Ovary (tissue), 3 donors: ENCODE measurements at regions not wholly inside any gene's neighbourhood (a gene's known extent, or its start where the extent isn't known, plus 50 kb on each side); places are given as distances from the start of the nearest gene placed in this dataset.

Experiments used
- CTCF ChIP-seq, 3 donors: fragments of 450-650 bp in 2 of 3; fragments of 200-600 bp in 1 of 3; IDR thresholded peaks; one replicate each; pipeline versions ENCODE4 v1.5.1 to v1.8.0; 2016 to 2022; ENCODE audit warnings: antibody characterized with exemption in 3 of 3, mild to moderate bottlenecking in 1 of 3
- POLR2A ChIP-seq: fragments of 450-650 bp; IDR thresholded peaks from one replicate; pipeline ENCODE4 v1.6.1; 2017; ENCODE audit warnings: antibody characterized with exemption, mild to moderate bottlenecking, moderate library complexity
- donor health status: DM: no; HTN: no; CAD: no.

DNA sequence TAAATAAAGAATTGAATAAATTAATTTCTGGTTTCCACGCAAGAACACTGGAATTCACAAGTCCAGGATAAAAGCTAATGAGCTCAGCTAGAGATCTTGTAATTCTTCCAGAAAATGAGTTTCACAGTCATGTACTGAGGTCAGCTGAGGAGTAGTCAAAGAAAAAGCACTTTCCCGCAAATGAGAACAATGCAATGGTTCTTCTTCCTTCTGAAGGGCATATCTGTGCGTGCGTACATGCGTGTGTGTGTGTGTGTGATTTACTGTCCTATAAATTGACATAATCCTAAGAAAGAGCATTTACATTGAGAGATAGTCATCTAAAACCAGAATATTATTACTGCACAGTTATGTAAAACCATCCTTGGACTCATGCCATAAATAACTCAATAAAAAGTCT lies 968.9 kb upstream of the EYS start:
- TF ChIP-seq CTCF (IDR thresholded peaks at IDR 0.05) (no peak), POLR2A (no peak)
